ENCODE measurements at regions not wholly inside any gene's neighbourhood (a gene's known extent, or its start where the extent isn't known, plus 50 kb on each side); places are given as distances from the start of the nearest gene placed in this dataset.
A peak's percentile ranks its signal among the peaks of the same experiment; 100 is the strongest.

GRCh38 chr13:44293908-44294735 lies 79.5 kb upstream of the SERP2 start:
- CTCF ChIA-PET: no interaction called here
- no peak for DNase-seq (ENCODE audit: extremely low spot score)

GRCh38 chr13:44294876-44295275 lies 78.7 kb upstream of the SERP2 start:
- ChIA-PET CTCF (no interaction called here), POLR2A (no interaction called here)
- DNase-seq (ENCODE audit: extremely low spot score): no peak
- TF ChIP-seq CTCF (IDR thresholded peaks at IDR 0.05; ENCODE audit: control extremely low read depth, extremely low read depth, low read depth, missing control alignments): no peak

More at GRCh38 chr13:44293908-44294735, 79.5 kb upstream of the SERP2 start:
- POLR2A ChIA-PET: no interaction called here
- no peak for TF ChIP-seq CTCF (IDR thresholded peaks at IDR 0.05; ENCODE audit: control extremely low read depth, extremely low read depth, low read depth, missing control alignments)

GRCh38 chr13:44296856-44297255 lies 76.8 kb upstream of the SERP2 start:
- no peak for DNase-seq (ENCODE audit: extremely low spot score)
- no peak for TF ChIP-seq CTCF (IDR thresholded peaks at IDR 0.05; ENCODE audit: control extremely low read depth, extremely low read depth, low read depth, missing control alignments)
- ChIA-PET CTCF (interaction anchor here (1.6 kb wide), 1 partner anchor 21 kb away, joined by 5 read pairs; no protein-coding TSS in a partner anchor), POLR2A (no interaction called here)

- CTCF ChIA-PET: no interaction called here
- POLR2A ChIA-PET: no interaction called here
- no peak for DNase-seq (ENCODE audit: extremely low spot score)
- TF ChIP-seq CTCF (IDR thresholded peaks at IDR 0.05; ENCODE audit: control extremely low read depth, extremely low read depth, low read depth, missing control alignments): no peak
Measured at GRCh38 chr13:44298314-44298713, 75.3 kb upstream of the SERP2 start.

GRCh38 chr13:44299152-44299943 lies 74.3 kb upstream of the SERP2 start:
- no peak for TF ChIP-seq CTCF (IDR thresholded peaks at IDR 0.05; ENCODE audit: control extremely low read depth, extremely low read depth, low read depth, missing control alignments)
- CTCF ChIA-PET: no interaction called here
- DNase-seq (ENCODE audit: extremely low spot score): no peak
- POLR2A ChIA-PET: no interaction called here

GRCh38 chr13:44300895-44301638 lies 72.6 kb upstream of the SERP2 start:
- ChIA-PET POLR2A (no interaction called here), CTCF (no interaction called here)
- DNase-seq (ENCODE audit: extremely low spot score): peak; percentile 26
- TF ChIP-seq CTCF (IDR thresholded peaks at IDR 0.05; ENCODE audit: control extremely low read depth, extremely low read depth, low read depth, missing control alignments): no peak

Measured in GM10248 (cell line).